AG04450 (cell line): ENCODE measurements at regions not wholly inside any gene's neighbourhood (a gene's known extent, or its start where the extent isn't known, plus 50 kb on each side); places are given as distances from the start of the nearest gene placed in this dataset.

Source experiments
- CTCF ChIA-PET: fragments of 300-600, 350-600 bp; formaldehyde crosslinking; extraction: SDS; loops from one replicate; lab custom pipeline; 2022; ENCODE audit warnings: antibody characterized with exemption, inconsistent platforms; lab: Charles Lee
- POLR2A ChIA-PET: fragments of 350-600 bp; formaldehyde crosslinking; extraction: SDS; loops from one replicate; lab custom pipeline; 2021; ENCODE audit warnings: antibody characterized with exemption, inconsistent platforms; lab: Yijun Ruan, JAX
- DNase-seq: peaks from one replicate; pipeline ENCODE4 v3.0.0-alpha.2; 2011; ENCODE audit warnings: low read depth, low spot score
- H3K27ac ChIP-seq: one replicate; pipeline ENCODE4 v1.5.1; 2012; ENCODE audit warnings: low read depth, low read length, control low read depth
- H3K27me3 ChIP-seq: one replicate; pipeline ENCODE4 v1.6.0; 2012; ENCODE audit warnings: low read length; ENCODE audit not compliant: control insufficient read depth, insufficient read depth
- H3K4me3 ChIP-seq: 2 replicates; pipeline ENCODE4 v1.5.1; 2011; ENCODE audit warnings: mild to moderate bottlenecking, low read depth, low read length, control low read depth
- H3K9me3 ChIP-seq: 2 replicates; pipeline ENCODE4 v1.5.1; 2012; ENCODE audit warnings: low read length; ENCODE audit not compliant: control insufficient read depth, insufficient read depth
- CTCF ChIP-seq: IDR thresholded peaks from 2 replicates; pipeline ENCODE4 v1.5.1; 2011; ENCODE audit warnings: low read depth, low read length, control low read depth, inconsistent platforms

DNA sequence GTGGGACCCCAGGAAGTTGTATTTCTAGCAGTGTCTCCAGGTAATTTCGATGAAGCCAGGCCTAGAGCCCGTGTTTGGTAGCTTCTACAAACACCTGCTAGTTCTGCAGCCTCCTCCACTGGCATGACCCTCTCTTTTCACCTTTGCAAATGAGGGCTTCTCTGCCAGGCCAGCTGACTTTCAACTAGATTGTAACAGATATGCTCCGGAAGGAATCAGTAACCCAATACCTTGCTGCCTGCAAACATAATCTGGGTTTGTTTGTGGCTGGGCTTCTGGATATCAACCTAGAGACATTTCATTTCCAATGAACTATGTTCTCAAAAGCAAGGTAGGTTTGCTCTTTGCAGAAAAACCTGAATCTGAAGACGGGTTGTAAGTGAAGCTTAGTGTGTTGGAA is 354.8 kb downstream of the DMRT2 start:
- TF ChIP-seq CTCF = no peak
- Histone ChIP-seq H3K9me3 (peaks cover 2% of the 10 kb centered on the region; the same call in 1 of the 2 replicates), H3K4me3 (no peak overlapping the region), H3K27me3 (no peaks in the 10 kb centered on the region), H3K27ac (no peak overlapping the region)
- no peak for DNase-seq
- ChIA-PET POLR2A (no interaction called here), CTCF (no interaction called here)

- Histone ChIP-seq H3K27ac (no peak overlapping the region), H3K9me3 (no peaks in the 10 kb centered on the region; the same call in 1 of the 2 replicates), H3K4me3 (no peak overlapping the region), H3K27me3 (no peaks in the 10 kb centered on the region)
- TF ChIP-seq CTCF = no peak
- POLR2A ChIA-PET = no interaction called here
- CTCF ChIA-PET = no interaction called here
- DNase-seq = no peak
These were observed 361.7 kb downstream of the DMRT2 start for GRCh38 chr9:1411826-1412225.

- H3K27ac ChIP-seq = no peak overlapping the region
- no peak overlapping the region for H3K4me3 ChIP-seq
- no peaks in the 10 kb centered on the region for H3K27me3 ChIP-seq
- ChIA-PET POLR2A (no interaction called here), CTCF (no interaction called here)
- no peak for DNase-seq
- TF ChIP-seq CTCF = no peak
- no peaks in the 10 kb centered on the region; the same call in 1 of the 2 replicates for H3K9me3 ChIP-seq
These were observed 364.6 kb downstream of the DMRT2 start for GRCh38 chr9:1414711-1415131.

GRCh38 chr9:1415146-1415545 is 365.0 kb downstream of the DMRT2 start:
- ChIA-PET CTCF (no interaction called here), POLR2A (no interaction called here)
- Histone ChIP-seq H3K27ac (no peak overlapping the region), H3K4me3 (no peak overlapping the region), H3K27me3 (no peaks in the 10 kb centered on the region), H3K9me3 (no peaks in the 10 kb centered on the region; the same call in 1 of the 2 replicates)
- no peak for TF ChIP-seq CTCF
- no peak for DNase-seq

DNA sequence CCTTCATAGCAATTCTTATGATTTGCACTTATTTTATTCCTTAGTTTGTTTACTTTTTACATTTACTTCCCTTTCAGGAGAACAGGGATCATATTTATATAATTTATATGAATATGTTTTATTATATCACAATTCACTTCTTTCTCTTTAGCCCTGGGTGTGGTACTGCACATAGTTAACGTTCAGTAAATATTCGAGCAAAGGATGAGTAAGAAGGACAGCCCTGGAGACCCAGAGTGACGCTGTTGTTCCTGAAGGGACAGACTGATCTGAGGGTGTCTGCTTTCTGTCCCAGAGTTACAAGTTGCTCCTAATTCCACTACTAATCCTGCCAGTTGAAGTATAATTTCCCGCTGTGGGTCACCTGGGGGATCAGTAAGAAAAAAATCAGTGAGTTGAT is 366.1 kb downstream of the DMRT2 start:
- Histone ChIP-seq H3K9me3 (peaks cover 1% of the 10 kb centered on the region; the same call in 1 of the 2 replicates), H3K27me3 (no peaks in the 10 kb centered on the region), H3K4me3 (no peak overlapping the region), H3K27ac (no peak overlapping the region)
- CTCF ChIA-PET = no interaction called here
- DNase-seq = no peak
- TF ChIP-seq CTCF = no peak
- POLR2A ChIA-PET = no interaction called here
